Hematopoietic multipotent progenitor cell (in vitro differentiated cells): ENCODE measurements at regions not wholly inside any gene's neighbourhood (a gene's known extent, or its start where the extent isn't known, plus 50 kb on each side); places are given as distances from the start of the nearest gene placed in this dataset.

Experiments used
- DNase-seq, 3 donors: peaks; one replicate each; pipeline ENCODE4 v3.0.0-alpha.2; 2011 to 2015; ENCODE audit warnings: low read depth in 2 of 3, low spot score in 2 of 3

- no peak for DNase-seq
Measured at GRCh38 chr6:9957215-9957759, 457.6 kb downstream of the TFAP2A start.

GRCh38 chr6:9948678-9949077 lies 466.2 kb downstream of the TFAP2A start:
- no peak for DNase-seq

GRCh38 chr6:9943986-9944385 lies 470.9 kb downstream of the TFAP2A start:
- no peak for DNase-seq

- DNase-seq = no peak
Measured at GRCh38 chr6:9943026-9943425, 471.8 kb downstream of the TFAP2A start.

- no peak for DNase-seq
Measured at GRCh38 chr6:9942131-9942530, 472.7 kb downstream of the TFAP2A start.

- DNase-seq = no peak
Measured at GRCh38 chr6:9938801-9939200, 476.1 kb downstream of the TFAP2A start.

GRCh38 chr6:9937031-9937763 lies 477.7 kb downstream of the TFAP2A start:
- no peak for DNase-seq

- no peak for DNase-seq
Measured at GRCh38 chr6:9936551-9936950, 478.3 kb downstream of the TFAP2A start.

GRCh38 chr6:9933677-9934076 lies 481.2 kb downstream of the TFAP2A start:
- DNase-seq = no peak

GRCh38 chr6:9927275-9927674 lies 487.6 kb downstream of the TFAP2A start:
- DNase-seq = no peak

GRCh38 chr6:9924971-9925370 lies 489.9 kb downstream of the TFAP2A start:
- no peak for DNase-seq

- DNase-seq = no peak
Measured at GRCh38 chr6:9921366-9921765, 493.5 kb downstream of the TFAP2A start.

- DNase-seq = no peak
Measured at GRCh38 chr6:9914951-9915350, 499.9 kb downstream of the TFAP2A start.

GRCh38 chr6:9901376-9901775 lies 513.5 kb downstream of the TFAP2A start:
- DNase-seq = no peak

GRCh38 chr6:9896806-9897205 lies 518.1 kb downstream of the TFAP2A start:
- DNase-seq = no peak

GRCh38 chr6:9890893-9891292 lies 524.0 kb downstream of the TFAP2A start:
- DNase-seq = no peak

- no peak for DNase-seq
Measured at GRCh38 chr6:9890469-9890868, 524.4 kb downstream of the TFAP2A start.

- no peak for DNase-seq
Measured at GRCh38 chr6:9878535-9878934, 536.3 kb downstream of the TFAP2A start.

- no peak for DNase-seq
Measured at GRCh38 chr6:9875605-9876353, 539.1 kb downstream of the TFAP2A start.

GRCh38 chr6:9862603-9863167 lies 552.2 kb downstream of the TFAP2A start:
- DNase-seq = no peak

- no peak for DNase-seq
Measured at GRCh38 chr6:9851541-9852380, 563.1 kb downstream of the TFAP2A start.
